Upper lobe of left lung (tissue), 4 donors: ENCODE measurements at regions not wholly inside any gene's neighbourhood (a gene's known extent, or its start where the extent isn't known, plus 50 kb on each side); places are given as distances from the start of the nearest gene placed in this dataset.

Source experiments
- POLR2A ChIP-seq, 4 donors: fragments of 450-650 bp; IDR thresholded peaks; one replicate each; pipeline ENCODE4 v1.5.1; 2016 to 2017; ENCODE audit warnings: antibody characterized with exemption in 4 of 4, mild to moderate bottlenecking in 2 of 4
- TF ChIP-seq, protein P1 (sequence below), 6 experiments: fragments of 450-650 bp in 4 of 6; fragments of 200-600 bp in 2 of 6; sonication (generic) in 2 of 6; IDR thresholded peaks; one replicate each; pipeline ENCODE4 v1.5.1; 2016 to 2019; ENCODE audit warnings: antibody characterized with exemption in 6 of 6

DNA sequence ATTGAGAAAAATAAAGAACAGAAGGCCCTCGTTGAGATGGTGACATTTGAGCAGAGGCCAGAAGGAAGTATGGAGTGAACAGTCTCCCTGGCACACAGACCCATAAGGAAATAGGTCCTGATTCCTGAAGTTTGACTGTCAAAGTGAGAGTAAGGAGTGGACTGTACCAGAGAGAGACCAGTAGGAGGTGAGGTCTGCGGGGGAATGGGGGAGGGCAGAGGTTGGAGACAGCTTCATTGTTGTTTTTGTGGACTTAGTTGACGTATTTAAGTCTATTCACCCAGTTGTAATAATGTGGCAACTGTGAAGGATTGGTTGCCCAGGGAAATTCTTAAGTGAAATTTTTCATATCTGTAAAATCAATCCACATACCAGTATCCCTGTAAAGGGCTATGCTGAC, 110.7 kb downstream of the TFAP2B start:
- TF ChIP-seq POLR2A (IDR thresholded peaks at IDR 0.05), result no peak
- TF ChIP-seq, protein P1, sequence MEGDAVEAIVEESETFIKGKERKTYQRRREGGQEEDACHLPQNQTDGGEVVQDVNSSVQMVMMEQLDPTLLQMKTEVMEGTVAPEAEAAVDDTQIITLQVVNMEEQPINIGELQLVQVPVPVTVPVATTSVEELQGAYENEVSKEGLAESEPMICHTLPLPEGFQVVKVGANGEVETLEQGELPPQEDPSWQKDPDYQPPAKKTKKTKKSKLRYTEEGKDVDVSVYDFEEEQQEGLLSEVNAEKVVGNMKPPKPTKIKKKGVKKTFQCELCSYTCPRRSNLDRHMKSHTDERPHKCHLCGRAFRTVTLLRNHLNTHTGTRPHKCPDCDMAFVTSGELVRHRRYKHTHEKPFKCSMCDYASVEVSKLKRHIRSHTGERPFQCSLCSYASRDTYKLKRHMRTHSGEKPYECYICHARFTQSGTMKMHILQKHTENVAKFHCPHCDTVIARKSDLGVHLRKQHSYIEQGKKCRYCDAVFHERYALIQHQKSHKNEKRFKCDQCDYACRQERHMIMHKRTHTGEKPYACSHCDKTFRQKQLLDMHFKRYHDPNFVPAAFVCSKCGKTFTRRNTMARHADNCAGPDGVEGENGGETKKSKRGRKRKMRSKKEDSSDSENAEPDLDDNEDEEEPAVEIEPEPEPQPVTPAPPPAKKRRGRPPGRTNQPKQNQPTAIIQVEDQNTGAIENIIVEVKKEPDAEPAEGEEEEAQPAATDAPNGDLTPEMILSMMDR (IDR thresholded peaks at IDR 0.05), result no peak
